ENCODE measurements at regions not wholly inside any gene's neighbourhood (a gene's known extent, or its start where the extent isn't known, plus 50 kb on each side); places are given as distances from the start of the nearest gene placed in this dataset.

DNA sequence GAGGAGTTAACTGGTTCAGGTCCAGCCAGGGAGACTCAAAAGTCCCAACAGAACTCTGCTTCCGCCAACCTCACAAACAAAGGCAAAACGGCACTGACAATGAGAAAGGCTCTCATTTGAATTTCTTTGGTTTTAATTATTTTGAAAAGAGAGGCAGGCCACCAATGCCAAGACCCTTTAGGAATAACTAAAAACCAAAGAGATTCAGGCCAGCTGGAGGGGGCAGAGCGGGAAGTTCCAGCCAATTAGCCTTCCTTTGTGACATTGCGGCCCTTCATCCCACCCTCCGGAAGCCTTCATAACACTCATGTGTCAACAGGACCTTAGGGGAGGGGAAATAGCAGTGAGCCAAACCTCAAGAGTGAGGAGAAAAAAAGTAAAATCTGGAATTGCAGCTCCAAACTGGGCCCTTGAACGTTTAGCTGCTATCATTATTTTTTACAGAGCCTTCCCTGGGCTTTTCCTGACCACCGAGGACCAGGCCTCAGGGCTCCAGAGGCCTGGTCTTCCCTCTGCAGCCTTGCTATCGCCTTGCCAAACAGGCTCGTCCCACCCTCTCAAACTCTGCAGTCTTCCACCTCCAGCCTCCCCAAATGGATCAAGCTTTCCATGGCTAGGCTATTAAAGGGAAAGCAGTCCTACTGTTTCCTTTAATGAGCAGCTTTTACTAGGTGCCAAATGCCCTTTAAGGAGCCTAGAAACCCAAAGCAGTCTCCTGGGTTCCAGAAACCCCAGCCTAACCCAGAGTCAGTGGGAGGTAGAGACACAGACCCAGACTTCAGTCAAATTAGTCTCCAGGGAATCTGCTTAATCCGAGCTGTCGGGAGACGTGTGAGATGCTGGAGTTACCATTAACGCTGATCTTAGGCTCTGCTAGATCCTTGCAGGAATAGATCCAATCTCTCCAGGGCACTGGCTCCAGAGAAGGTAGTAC is 114.2 kb downstream of the CCDC34 start (continued):
- no peak for TF ChIP-seq CEBPB (IDR thresholded peaks at IDR 0.05; ENCODE audit: low read depth, low read length)

DNA sequence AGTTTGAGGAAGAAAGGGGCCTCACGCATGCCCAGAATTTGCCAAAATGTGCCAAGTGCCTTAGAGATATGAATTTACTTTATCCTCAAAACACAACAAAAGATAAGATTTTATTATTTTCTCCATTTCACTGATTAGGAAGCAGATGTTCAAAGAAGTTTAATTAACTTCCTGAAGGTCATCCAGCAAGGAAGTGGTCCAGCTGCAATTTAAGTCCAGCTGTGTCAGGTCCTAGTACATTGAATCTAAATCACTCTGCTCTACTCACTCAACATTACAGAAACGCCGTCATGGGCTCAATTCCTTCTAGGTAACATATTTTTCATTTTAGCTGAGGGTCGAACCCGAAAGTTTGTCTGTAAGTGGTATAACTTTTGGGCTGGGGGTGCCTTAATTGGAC is 115.4 kb downstream of the CCDC34 start:
- ATAC-seq (ENCODE audit: low read depth) = no peak
- no peaks in the 10 kb centered on the region for H3K36me3 ChIP-seq (ENCODE audit: control insufficient read depth, insufficient read depth, low read length)
- no peak overlapping the region for H3K4me2 ChIP-seq (ENCODE audit: low read depth, low read length)
- H2BK120ac ChIP-seq (ENCODE audit: low read depth, low read length) = no peak overlapping the region
- H3K18ac ChIP-seq (ENCODE audit: low read depth, low read length) = no peak overlapping the region
- no peak overlapping the region for H2AK9ac ChIP-seq (replicated peaks; ENCODE audit: low read depth, low read length, poor library complexity)
- intact Hi-C loops (cut with micrococcal nuclease) = no loop called here
- TF ChIP-seq RFX5 (IDR thresholded peaks at IDR 0.05; ENCODE audit: low read depth, low read length) (no peak), MAFK (IDR thresholded peaks at IDR 0.05; ENCODE audit: low read depth, low read length) (no peak), RAD21 (IDR thresholded peaks at IDR 0.05; ENCODE audit: low read length) (no peak), POLR2A (IDR thresholded peaks at IDR 0.05; ENCODE audit: low read depth, low read length) (no peak), RCOR1 (IDR thresholded peaks at IDR 0.05; ENCODE audit: insufficient replicate concordance, low read length) (no peak)
- TF ChIP-seq, protein P1, sequence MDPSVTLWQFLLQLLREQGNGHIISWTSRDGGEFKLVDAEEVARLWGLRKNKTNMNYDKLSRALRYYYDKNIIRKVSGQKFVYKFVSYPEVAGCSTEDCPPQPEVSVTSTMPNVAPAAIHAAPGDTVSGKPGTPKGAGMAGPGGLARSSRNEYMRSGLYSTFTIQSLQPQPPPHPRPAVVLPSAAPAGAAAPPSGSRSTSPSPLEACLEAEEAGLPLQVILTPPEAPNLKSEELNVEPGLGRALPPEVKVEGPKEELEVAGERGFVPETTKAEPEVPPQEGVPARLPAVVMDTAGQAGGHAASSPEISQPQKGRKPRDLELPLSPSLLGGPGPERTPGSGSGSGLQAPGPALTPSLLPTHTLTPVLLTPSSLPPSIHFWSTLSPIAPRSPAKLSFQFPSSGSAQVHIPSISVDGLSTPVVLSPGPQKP (IDR thresholded peaks at IDR 0.05; ENCODE audit: borderline replicate concordance, low read depth, low read length) = no peak
- TF ChIP-seq, protein P2, sequence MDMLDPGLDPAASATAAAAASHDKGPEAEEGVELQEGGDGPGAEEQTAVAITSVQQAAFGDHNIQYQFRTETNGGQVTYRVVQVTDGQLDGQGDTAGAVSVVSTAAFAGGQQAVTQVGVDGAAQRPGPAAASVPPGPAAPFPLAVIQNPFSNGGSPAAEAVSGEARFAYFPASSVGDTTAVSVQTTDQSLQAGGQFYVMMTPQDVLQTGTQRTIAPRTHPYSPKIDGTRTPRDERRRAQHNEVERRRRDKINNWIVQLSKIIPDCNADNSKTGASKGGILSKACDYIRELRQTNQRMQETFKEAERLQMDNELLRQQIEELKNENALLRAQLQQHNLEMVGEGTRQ (IDR thresholded peaks at IDR 0.05; ENCODE audit: low read depth, low read length) = no peak
- peaks cover 10% of the 10 kb centered on the region for H3K27me3 ChIP-seq (ENCODE audit: control insufficient read depth, insufficient read depth, low read length)
- no peak overlapping the region for H2BK15ac ChIP-seq (ENCODE audit: low read depth, low read length)
- no peaks in the 10 kb centered on the region for H3K4me1 ChIP-seq (ENCODE audit: control insufficient read depth, insufficient read depth, low read length)
- H4K8ac ChIP-seq (ENCODE audit: low read depth in 2 of 2, low read length in 2 of 2) = no peak overlapping the region
- H3K4me3 ChIP-seq (ENCODE audit: insufficient read depth, low read depth, low read length) = no peak overlapping the region
- no peaks in the 10 kb centered on the region for H3K9me3 ChIP-seq (ENCODE audit: control insufficient read depth, insufficient read depth, low read length)
- H2BK20ac ChIP-seq (ENCODE audit: low read depth, low read length) = no peak overlapping the region
- H3K9ac ChIP-seq (ENCODE audit: low read depth, low read length) = no peak overlapping the region
- H3K9me1 ChIP-seq (ENCODE audit: insufficient read depth, low read length) = no peaks in the 10 kb centered on the region
- H2BK5ac ChIP-seq (ENCODE audit: low read depth, low read length, poor library complexity, severe bottlenecking) = no peak overlapping the region
- no peak overlapping the region for H2AK5ac ChIP-seq (ENCODE audit: low read depth, low read length)
- H3K79me1 ChIP-seq (ENCODE audit: low read depth in 1 of 2, low read length in 2 of 2) = no peaks in the 10 kb centered on the region
- no peak overlapping the region for H3K56ac ChIP-seq (ENCODE audit: extremely low read depth, insufficient read depth, low read length)
- BruUV-seq (replicated peaks) = no TSS peak
- H2AFZ ChIP-seq (replicated peaks; ENCODE audit: low read length, poor library complexity) = no peak overlapping the region
- POLR2A ChIA-PET (ENCODE audit: unreplicated experiment) = no interaction called here
- H4K91ac ChIP-seq (ENCODE audit: insufficient read depth, low read depth, low read length) = no peak overlapping the region
- H3K27ac ChIP-seq (ENCODE audit: insufficient read depth, low read length) = no peak overlapping the region
- CTCF ChIA-PET = interaction anchor here (1.4 kb wide), 1 partner anchor 32 kb away, joined by 3 read pairs; no protein-coding TSS in a partner anchor
- no peak overlapping the region for H3K14ac ChIP-seq (replicated peaks; ENCODE audit: low read depth, low read length)
- H4K20me1 ChIP-seq (ENCODE audit: insufficient read depth, low read length) = no peaks in the 10 kb centered on the region
- no CpG with 5 or more reads among the region's 5 CpGs for WGBS, 2 experiments (ENCODE audit: extremely low coverage in 2 of 2, insufficient read length in 1 of 2)
- H4K5ac ChIP-seq (ENCODE audit: low read depth, low read length) = no peak overlapping the region
- no peak for DNase-seq
- dilution Hi-C loops (cut with HindIII; ENCODE audit: low sequenced_read_pairs, unreplicated experiment) = no loop called here
- in situ Hi-C loops (cut with MboI; ENCODE audit: low sequenced_read_pairs) = no loop called here
- H3K23ac ChIP-seq (ENCODE audit: low read depth, low read length) = no peak overlapping the region
- H3K4ac ChIP-seq (ENCODE audit: low read depth, low read length) = no peak overlapping the region
